ENCODE measurements at regions not wholly inside any gene's neighbourhood (a gene's known extent, or its start where the extent isn't known, plus 50 kb on each side); places are given as distances from the start of the nearest gene placed in this dataset.

GRCh38 chrX:116226665-116227484 is 56.3 kb downstream of the AGTR2 start:
- no peak for DNase-seq (ENCODE audit: low spot score)

GRCh38 chrX:116230130-116230898 is 59.8 kb downstream of the AGTR2 start:
- DNase-seq (ENCODE audit: low spot score): no peak

GRCh38 chrX:116232833-116233232 is 62.3 kb downstream of the AGTR2 start:
- no peak for DNase-seq (ENCODE audit: low spot score)

- no peak for DNase-seq (ENCODE audit: low spot score)
These were observed 66.1 kb downstream of the AGTR2 start for GRCh38 chrX:116236666-116237065.

- DNase-seq (ENCODE audit: low spot score): no peak
These were observed 67.5 kb downstream of the AGTR2 start for GRCh38 chrX:116238093-116238492.

- no peak for DNase-seq (ENCODE audit: low spot score)
These were observed 68.2 kb downstream of the AGTR2 start for GRCh38 chrX:116238567-116239255.

GRCh38 chrX:116239944-116240840 is 69.6 kb downstream of the AGTR2 start:
- DNase-seq (ENCODE audit: low spot score): no peak

- DNase-seq (ENCODE audit: low spot score): no peak
These were observed 70.5 kb downstream of the AGTR2 start for GRCh38 chrX:116241001-116241400.

GRCh38 chrX:116243039-116243438 is 72.5 kb downstream of the AGTR2 start:
- no peak for DNase-seq (ENCODE audit: low spot score)

- no peak for DNase-seq (ENCODE audit: low spot score)
These were observed 75.7 kb downstream of the AGTR2 start for GRCh38 chrX:116246261-116246660.

- no peak for DNase-seq (ENCODE audit: low spot score)
These were observed 97.0 kb downstream of the AGTR2 start for GRCh38 chrX:116267511-116268040.

GRCh38 chrX:116272322-116272721 is 101.8 kb downstream of the AGTR2 start:
- DNase-seq (ENCODE audit: low spot score): peak; percentile 2

- DNase-seq (ENCODE audit: low spot score): no peak
These were observed 102.3 kb downstream of the AGTR2 start for GRCh38 chrX:116272861-116273260.

GRCh38 chrX:116276261-116276660 is 105.7 kb downstream of the AGTR2 start:
- no peak for DNase-seq (ENCODE audit: low spot score)

- DNase-seq (ENCODE audit: low spot score): peak; percentile 66
These were observed 107.0 kb downstream of the AGTR2 start for GRCh38 chrX:116277351-116278225.

- DNase-seq (ENCODE audit: low spot score): no peak
These were observed 108.3 kb downstream of the AGTR2 start for GRCh38 chrX:116278826-116279225.

GRCh38 chrX:116281106-116281505 is 110.6 kb downstream of the AGTR2 start:
- no peak for DNase-seq (ENCODE audit: low spot score)

- no peak for DNase-seq (ENCODE audit: low spot score)
These were observed 112.2 kb downstream of the AGTR2 start for GRCh38 chrX:116282751-116283150.

- no peak for DNase-seq (ENCODE audit: low spot score)
These were observed 113.9 kb downstream of the AGTR2 start for GRCh38 chrX:116284400-116284799.

GRCh38 chrX:116285501-116285900 is 115.0 kb downstream of the AGTR2 start:
- no peak for DNase-seq (ENCODE audit: low spot score)

Measured in umbilical cord (tissue), 1 donor.